ENCODE measurements at regions not wholly inside any gene's neighbourhood (a gene's known extent, or its start where the extent isn't known, plus 50 kb on each side); places are given as distances from the start of the nearest gene placed in this dataset.
A peak's percentile ranks its signal among the peaks of the same experiment; 100 is the strongest.
"Not testable (repeated sequence)": the region's sequence is repeated elsewhere in the genome, so short reads cannot be mapped to it uniquely, and the experiment has no call there.

DNA sequence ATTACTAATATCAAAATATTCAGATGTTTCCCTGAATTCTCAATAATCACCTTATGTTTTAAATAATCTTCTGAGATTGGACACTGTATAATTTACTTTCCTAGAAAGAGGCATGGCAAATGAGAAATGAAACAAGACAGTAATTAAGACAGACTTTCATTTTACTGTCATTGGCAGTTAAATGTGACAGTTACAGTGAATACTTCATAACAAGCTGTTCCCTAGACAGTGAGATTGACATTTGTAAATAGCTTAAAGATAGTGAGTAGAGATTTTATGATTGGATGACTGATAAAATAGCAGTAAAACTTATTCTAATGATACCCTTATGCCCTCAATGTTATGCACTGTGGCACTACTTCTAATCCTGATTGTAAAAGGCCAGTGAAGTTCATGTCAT lies 524.9 kb upstream of the TMEFF2 start:
- H3K27ac ChIP-seq (ENCODE audit: low read depth, low read length), result no peak overlapping the region
- no peaks in the 10 kb centered on the region for H3K27me3 ChIP-seq (ENCODE audit: control insufficient read depth, insufficient read depth, low read length)
- H3K36me3 ChIP-seq (ENCODE audit: control insufficient read depth, insufficient read depth, low read length), result no peaks in the 10 kb centered on the region
- DNase-seq (ENCODE audit: low read depth in 4 of 6, low spot score in 6 of 6), result peak in 2 of 6 donors; percentile 15 to 37
- H3K9me3 ChIP-seq (ENCODE audit: control insufficient read depth, insufficient read depth, low read length), result no peaks in the 10 kb centered on the region
- no peaks in the 10 kb centered on the region for H3K4me1 ChIP-seq (ENCODE audit: control insufficient read depth, insufficient read depth, low read length)
- H3K4me3 ChIP-seq (ENCODE audit: low read depth, low read length), result no peak overlapping the region

DNA sequence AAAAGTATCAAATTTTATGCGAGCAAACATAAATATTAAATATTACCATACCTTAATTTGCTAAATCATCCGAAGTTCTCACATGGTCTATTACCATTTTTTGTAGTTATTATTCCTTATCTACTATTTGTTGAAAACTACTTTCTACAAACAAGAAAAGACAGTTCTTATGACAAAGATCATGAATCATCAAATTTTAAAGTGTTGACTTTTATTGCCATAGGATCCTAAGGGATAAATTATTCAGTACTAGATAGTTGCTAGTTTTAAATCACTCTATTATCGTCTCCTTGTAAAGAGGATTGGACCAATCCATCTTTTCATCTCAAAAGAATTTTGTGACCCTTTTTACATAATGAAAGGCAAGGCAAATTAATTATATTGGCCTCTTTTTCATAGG lies 523.6 kb upstream of the TMEFF2 start:
- no peak overlapping the region for H3K4me3 ChIP-seq (ENCODE audit: low read depth, low read length)
- DNase-seq (ENCODE audit: low read depth in 4 of 6, low spot score in 6 of 6), result no peak
- no peak overlapping the region for H3K27ac ChIP-seq (ENCODE audit: low read depth, low read length)
- no peaks in the 10 kb centered on the region for H3K36me3 ChIP-seq (ENCODE audit: control insufficient read depth, insufficient read depth, low read length)
- WGBS (ENCODE audit: insufficient coverage), result no CpG with 5 or more reads among the region's 3 CpGs
- H3K9me3 ChIP-seq (ENCODE audit: control insufficient read depth, insufficient read depth, low read length), result no peaks in the 10 kb centered on the region
- no peaks in the 10 kb centered on the region for H3K4me1 ChIP-seq (ENCODE audit: control insufficient read depth, insufficient read depth, low read length)
- H3K27me3 ChIP-seq (ENCODE audit: control insufficient read depth, insufficient read depth, low read length), result no peaks in the 10 kb centered on the region

DNA sequence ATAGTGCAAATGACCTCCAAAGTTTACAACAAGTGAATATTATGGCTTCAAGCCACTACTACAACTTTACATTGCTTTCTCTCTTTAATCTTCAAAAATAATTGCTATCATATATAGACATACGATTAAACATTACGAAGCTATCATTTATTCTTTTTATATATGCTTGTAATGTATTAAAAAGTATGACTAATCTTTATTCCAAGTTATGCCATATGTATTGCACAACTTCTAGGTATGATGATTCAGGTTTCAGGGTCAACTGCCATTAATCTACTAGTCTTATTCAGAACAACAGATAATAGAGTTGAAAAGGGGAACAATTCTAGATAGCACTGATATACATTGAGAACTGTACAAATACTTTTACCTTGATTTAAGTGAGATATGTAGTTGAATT lies 506.2 kb upstream of the TMEFF2 start:
- no peaks in the 10 kb centered on the region for H3K9me3 ChIP-seq (ENCODE audit: control insufficient read depth, insufficient read depth, low read length)
- no CpG with 5 or more reads among the region's 2 CpGs for WGBS (ENCODE audit: insufficient coverage)
- no peak for DNase-seq (ENCODE audit: low read depth in 4 of 6, low spot score in 6 of 6)
- H3K4me3 ChIP-seq (ENCODE audit: low read depth, low read length), result no peak overlapping the region
- no peaks in the 10 kb centered on the region for H3K4me1 ChIP-seq (ENCODE audit: control insufficient read depth, insufficient read depth, low read length)
- H3K27me3 ChIP-seq (ENCODE audit: control insufficient read depth, insufficient read depth, low read length), result no peaks in the 10 kb centered on the region
- H3K36me3 ChIP-seq (ENCODE audit: control insufficient read depth, insufficient read depth, low read length), result no peaks in the 10 kb centered on the region
- H3K27ac ChIP-seq (ENCODE audit: low read depth, low read length), result no peak overlapping the region

GRCh38 chr2:192697880-192698279 lies 503.1 kb upstream of the TMEFF2 start:
- WGBS (ENCODE audit: insufficient coverage), result 95% methylated on average over 3 of the region's 5 CpGs
- DNase-seq (ENCODE audit: low read depth in 4 of 6, low spot score in 6 of 6), result no peak
- no peaks in the 10 kb centered on the region for H3K27me3 ChIP-seq (ENCODE audit: control insufficient read depth, insufficient read depth, low read length)

DNA sequence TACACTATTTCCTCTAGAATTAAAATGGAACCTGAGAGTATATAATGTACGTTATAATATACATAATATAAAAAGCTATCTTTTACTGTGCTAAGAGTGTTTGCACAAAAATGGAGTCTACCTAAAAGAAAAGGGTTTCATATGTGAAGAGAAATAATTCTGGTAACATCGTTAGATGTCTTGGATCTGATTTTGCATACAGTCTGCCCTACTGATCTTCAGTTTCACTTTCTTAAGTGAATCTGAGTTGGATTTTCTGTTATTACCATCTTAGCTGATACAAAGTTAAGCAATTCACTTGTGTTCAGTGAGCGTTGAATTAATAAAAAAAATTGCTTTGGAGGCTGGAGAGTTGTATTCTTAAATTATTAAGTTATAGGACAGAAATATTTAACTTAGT lies 502.1 kb upstream of the TMEFF2 start:
- Histone ChIP-seq H3K27ac (ENCODE audit: low read depth, low read length) (no peak overlapping the region), H3K36me3 (ENCODE audit: control insufficient read depth, insufficient read depth, low read length) (no peaks in the 10 kb centered on the region), H3K4me3 (ENCODE audit: low read depth, low read length) (no peak overlapping the region), H3K4me1 (ENCODE audit: control insufficient read depth, insufficient read depth, low read length) (no peaks in the 10 kb centered on the region), H3K27me3 (ENCODE audit: control insufficient read depth, insufficient read depth, low read length) (no peaks in the 10 kb centered on the region), H3K9me3 (ENCODE audit: control insufficient read depth, insufficient read depth, low read length) (no peaks in the 10 kb centered on the region)
- DNase-seq (ENCODE audit: low read depth in 4 of 6, low spot score in 6 of 6), result no peak
- no CpG with 5 or more reads among the region's 3 CpGs for WGBS (ENCODE audit: insufficient coverage)

More at GRCh38 chr2:192697880-192698279, 503.1 kb upstream of the TMEFF2 start:
- Histone ChIP-seq H3K4me3 (ENCODE audit: low read depth, low read length) (no peak overlapping the region), H3K4me1 (ENCODE audit: control insufficient read depth, insufficient read depth, low read length) (no peaks in the 10 kb centered on the region), H3K9me3 (ENCODE audit: control insufficient read depth, insufficient read depth, low read length) (no peaks in the 10 kb centered on the region), H3K27ac (ENCODE audit: low read depth, low read length) (no peak overlapping the region), H3K36me3 (ENCODE audit: control insufficient read depth, insufficient read depth, low read length) (no peaks in the 10 kb centered on the region)

GRCh38 chr2:192687015-192687414 lies 492.3 kb upstream of the TMEFF2 start:
- Histone ChIP-seq H3K4me3 (ENCODE audit: low read depth, low read length) (no peak overlapping the region), H3K36me3 (ENCODE audit: control insufficient read depth, insufficient read depth, low read length) (no peaks in the 10 kb centered on the region), H3K4me1 (ENCODE audit: control insufficient read depth, insufficient read depth, low read length) (no peaks in the 10 kb centered on the region), H3K9me3 (ENCODE audit: control insufficient read depth, insufficient read depth, low read length) (no peaks in the 10 kb centered on the region), H3K27me3 (ENCODE audit: control insufficient read depth, insufficient read depth, low read length) (no peaks in the 10 kb centered on the region), H3K27ac (ENCODE audit: low read depth, low read length) (no peak overlapping the region)
- WGBS (ENCODE audit: insufficient coverage), result 53% methylated on average over 2 of the region's 3 CpGs
- DNase-seq (ENCODE audit: low read depth in 4 of 6, low spot score in 6 of 6), result peak in 2 of 6 donors; percentile 6 to 75

DNA sequence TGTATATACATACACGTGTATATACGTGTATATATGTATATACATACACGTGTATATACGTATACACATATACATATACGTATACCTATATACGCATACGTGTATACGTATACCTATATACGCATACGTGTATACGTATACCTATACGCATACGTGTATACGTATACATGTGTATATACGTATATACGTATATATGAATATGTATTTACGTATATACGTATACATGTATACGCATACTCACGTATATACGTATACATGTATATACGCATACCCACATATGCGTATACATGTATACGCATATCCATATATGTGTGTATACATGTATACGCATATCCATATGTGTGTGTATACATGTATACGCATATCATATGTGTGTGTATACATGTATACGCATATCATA lies 487.8 kb upstream of the TMEFF2 start:
- H3K4me3 ChIP-seq (ENCODE audit: low read depth, low read length); H3K36me3 ChIP-seq (ENCODE audit: control insufficient read depth, insufficient read depth, low read length): not testable (repeated sequence)
- WGBS (ENCODE audit: insufficient coverage), result 98% methylated on average over 10 of the region's 27 CpGs

DNA sequence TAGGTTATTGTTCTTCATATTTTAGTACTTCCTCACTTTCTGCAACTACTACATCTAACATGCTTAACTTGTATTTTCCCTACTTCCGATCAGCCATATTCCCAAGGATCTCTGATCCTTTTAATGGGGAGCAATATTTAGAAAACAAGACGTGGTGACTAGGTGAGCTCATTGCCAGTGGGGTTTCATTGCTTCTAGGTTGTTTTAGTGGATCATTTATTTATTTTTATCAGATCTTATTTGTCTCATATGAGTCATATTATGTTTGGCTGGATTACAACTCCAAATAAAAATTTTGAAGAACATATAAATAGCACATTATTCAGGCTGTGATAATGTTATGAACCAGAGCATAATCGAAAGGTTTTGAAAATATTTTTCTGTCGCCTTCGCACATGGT lies 480.9 kb upstream of the TMEFF2 start:
- Histone ChIP-seq H3K9me3 (ENCODE audit: control insufficient read depth, insufficient read depth, low read length) (peaks cover 2% of the 10 kb centered on the region), H3K27ac (ENCODE audit: low read depth, low read length) (no peak overlapping the region), H3K36me3 (ENCODE audit: control insufficient read depth, insufficient read depth, low read length) (no peaks in the 10 kb centered on the region), H3K27me3 (ENCODE audit: control insufficient read depth, insufficient read depth, low read length) (no peaks in the 10 kb centered on the region), H3K4me3 (ENCODE audit: low read depth, low read length) (no peak overlapping the region), H3K4me1 (ENCODE audit: control insufficient read depth, insufficient read depth, low read length) (no peaks in the 10 kb centered on the region)
- no peak for DNase-seq (ENCODE audit: low read depth in 4 of 6, low spot score in 6 of 6)
- WGBS (ENCODE audit: insufficient coverage), result no CpG with 5 or more reads among the region's 5 CpGs

More for the DNA sequence above, 487.8 kb upstream of the TMEFF2 start:
- DNase-seq (ENCODE audit: low read depth in 4 of 6, low spot score in 6 of 6); H3K9me3 ChIP-seq (ENCODE audit: control insufficient read depth, insufficient read depth, low read length); H3K27me3 ChIP-seq (ENCODE audit: control insufficient read depth, insufficient read depth, low read length); H3K27ac ChIP-seq (ENCODE audit: low read depth, low read length); H3K4me1 ChIP-seq (ENCODE audit: control insufficient read depth, insufficient read depth, low read length): not testable (repeated sequence)

- no peaks in the 10 kb centered on the region for H3K4me1 ChIP-seq (ENCODE audit: control insufficient read depth, insufficient read depth, low read length)
- peaks cover 2% of the 10 kb centered on the region for H3K9me3 ChIP-seq (ENCODE audit: control insufficient read depth, insufficient read depth, low read length)
- H3K4me3 ChIP-seq (ENCODE audit: low read depth, low read length), result no peak overlapping the region
- DNase-seq (ENCODE audit: low read depth in 4 of 6, low spot score in 6 of 6), result no peak
- no peak overlapping the region for H3K27ac ChIP-seq (ENCODE audit: low read depth, low read length)
- H3K27me3 ChIP-seq (ENCODE audit: control insufficient read depth, insufficient read depth, low read length), result no peaks in the 10 kb centered on the region
- WGBS (ENCODE audit: insufficient coverage), result 89% methylated on average over 7 of the region's 8 CpGs
- no peaks in the 10 kb centered on the region for H3K36me3 ChIP-seq (ENCODE audit: control insufficient read depth, insufficient read depth, low read length)
These were observed 474.9 kb upstream of the TMEFF2 start for GRCh38 chr2:192669505-192670091.

GRCh38 chr2:192660555-192660954 lies 465.8 kb upstream of the TMEFF2 start:
- H3K36me3 ChIP-seq (ENCODE audit: control insufficient read depth, insufficient read depth, low read length); H3K27ac ChIP-seq (ENCODE audit: low read depth, low read length); H3K4me1 ChIP-seq (ENCODE audit: control insufficient read depth, insufficient read depth, low read length); DNase-seq (ENCODE audit: low read depth in 4 of 6, low spot score in 6 of 6); H3K4me3 ChIP-seq (ENCODE audit: low read depth, low read length); H3K27me3 ChIP-seq (ENCODE audit: control insufficient read depth, insufficient read depth, low read length); H3K9me3 ChIP-seq (ENCODE audit: control insufficient read depth, insufficient read depth, low read length): not testable (repeated sequence)
- WGBS (ENCODE audit: insufficient coverage), result 77% methylated on average over 2 of the region's 4 CpGs

Data from spinal cord (tissue), 9 donors.